CD4-positive, alpha-beta memory T cell (primary cell): ENCODE measurements at regions not wholly inside any gene's neighbourhood (a gene's known extent, or its start where the extent isn't known, plus 50 kb on each side); places are given as distances from the start of the nearest gene placed in this dataset.

Source experiments
- CTCF ChIA-PET: fragments of 350-600 bp; sonication (Branson Sonifier 250); formaldehyde crosslinking; loops from one replicate; lab custom pipeline; 2021; ENCODE audit warnings: inconsistent platforms; ENCODE audit not compliant: partially characterized antibody; lab: Charles Lee
- POLR2A ChIA-PET: fragments of 350-600 bp; sonication (Branson Sonifier 250); formaldehyde crosslinking; loops from one replicate; lab custom pipeline; 2021; ENCODE audit not compliant: partially characterized antibody; lab: Charles Lee
- DNase-seq, 5 donors: peaks; one replicate each; pipeline versions ENCODE4 v3.0.0 to v3.0.0-alpha.2; 2020 to 2022; ENCODE audit warnings: mixed read lengths in 1 of 5
- H3K27ac ChIP-seq: one replicate; pipeline ENCODE4 v1.7.0; 2013; ENCODE audit warnings: low read depth, low read length
- H3K27me3 ChIP-seq: 2 replicates; pipeline ENCODE4 v1.7.0; 2013; ENCODE audit warnings: mild to moderate bottlenecking, low read length, moderate library complexity; ENCODE audit not compliant: insufficient read depth
- H3K36me3 ChIP-seq: 2 replicates; pipeline ENCODE4 v1.7.0; 2013; ENCODE audit warnings: mild to moderate bottlenecking, low read length, moderate library complexity; ENCODE audit not compliant: insufficient read depth
- H3K4me1 ChIP-seq: 2 replicates; pipeline ENCODE4 v1.7.0; 2013; ENCODE audit warnings: mild to moderate bottlenecking, low read length, moderate library complexity; ENCODE audit not compliant: insufficient read depth
- H3K4me3 ChIP-seq, 2 donors: one replicate each; pipeline ENCODE4 v1.7.0; 2013; ENCODE audit warnings: low read length in 2 of 2, mild to moderate bottlenecking in 1 of 2
- H3K9me3 ChIP-seq, 2 donors: one replicate each; pipeline ENCODE4 v1.7.0; 2013; ENCODE audit warnings: low read length in 2 of 2, control low read depth in 1 of 2; ENCODE audit not compliant: control insufficient read depth in 1 of 2
- H3K27ac Mint-ChIP-seq, 7 donors: one replicate each; pipeline ENCODE4 v1.8.0; 2020 to 2021; ENCODE audit warnings: mixed read lengths in 7 of 7, mild to moderate bottlenecking in 6 of 7, inconsistent platforms in 3 of 7, moderate library complexity in 3 of 7
- H3K27me3 Mint-ChIP-seq, 2 donors: one replicate each; pipeline ENCODE4 v1.8.0; 2020 to 2021; ENCODE audit warnings: mixed read lengths in 2 of 2
- H3K36me3 Mint-ChIP-seq, 2 donors: one replicate each; pipeline ENCODE4 v1.8.0; 2020 to 2021; ENCODE audit warnings: mixed read lengths in 2 of 2, inconsistent platforms in 1 of 2, mild to moderate bottlenecking in 1 of 2
- H3K4me1 Mint-ChIP-seq, 4 donors: one replicate each; pipeline ENCODE4 v1.8.0; 2020 to 2021; ENCODE audit warnings: mixed read lengths in 4 of 4, mild to moderate bottlenecking in 1 of 4
- H3K4me3 Mint-ChIP-seq, 8 donors: one replicate each; pipeline ENCODE4 v1.8.0; 2020 to 2021; ENCODE audit warnings: mixed read lengths in 8 of 8, mild to moderate bottlenecking in 7 of 8, moderate library complexity in 6 of 8, inconsistent platforms in 3 of 8
- H3K9me3 Mint-ChIP-seq, 8 donors: one replicate each; pipeline ENCODE4 v1.8.0; 2020 to 2021; ENCODE audit warnings: mixed read lengths in 8 of 8, mild to moderate bottlenecking in 5 of 8, inconsistent platforms in 3 of 8, moderate library complexity in 1 of 8
- intact Hi-C: fragments of 100-400 bp; cut with micrococcal nuclease; formaldehyde crosslinking; loops from one replicate; pipeline ENCODE4 v1.15.1; 2023

- POLR2A ChIA-PET, result no interaction called here
- H3K9me3 Mint-ChIP-seq, result no peaks in the 10 kb centered on the region
- no peaks in the 10 kb centered on the region for H3K4me1 Mint-ChIP-seq
- no peaks in the 10 kb centered on the region for H3K36me3 ChIP-seq
- H3K4me1 ChIP-seq, result no peaks in the 10 kb centered on the region
- no peaks in the 10 kb centered on the region for H3K27me3 ChIP-seq
- H3K4me3 Mint-ChIP-seq, result no peak overlapping the region
- no peak overlapping the region for H3K27ac ChIP-seq
- DNase-seq, result no peak
- H3K9me3 ChIP-seq, result no peaks in the 10 kb centered on the region
- no peaks in the 10 kb centered on the region for H3K36me3 Mint-ChIP-seq
- CTCF ChIA-PET, result no interaction called here
- no peak overlapping the region for H3K4me3 ChIP-seq
- peaks cover 0 to 3% of the 10 kb centered on the region in 2 donors for H3K27me3 Mint-ChIP-seq
- intact Hi-C loops, result no loop called here
- H3K27ac Mint-ChIP-seq, result no peak overlapping the region
These were observed 313.7 kb upstream of the ATP10A start for GRCh38 chr15:26176831-26177230.

GRCh38 chr15:26171266-26171665, 308.1 kb upstream of the ATP10A start:
- H3K27me3 ChIP-seq, result no peaks in the 10 kb centered on the region
- peaks cover 0 to 3% of the 10 kb centered on the region in 2 donors for H3K27me3 Mint-ChIP-seq
- no peaks in the 10 kb centered on the region for H3K36me3 Mint-ChIP-seq
- ChIA-PET POLR2A (no interaction called here), CTCF (no interaction called here)
- DNase-seq, result no peak
- H3K36me3 ChIP-seq, result no peaks in the 10 kb centered on the region
- no peak overlapping the region for H3K27ac ChIP-seq
- no peaks in the 10 kb centered on the region for H3K9me3 Mint-ChIP-seq
- no peaks in the 10 kb centered on the region for H3K4me1 ChIP-seq
- peaks cover 0 to 4% (median 0%) of the 10 kb centered on the region in 4 donors for H3K4me1 Mint-ChIP-seq
- no peak overlapping the region for H3K4me3 Mint-ChIP-seq
- H3K4me3 ChIP-seq, result no peak overlapping the region
- intact Hi-C loops, result no loop called here
- no peaks in the 10 kb centered on the region for H3K9me3 ChIP-seq
- H3K27ac Mint-ChIP-seq, result no peak overlapping the region

GRCh38 chr15:26166429-26166828, 303.3 kb upstream of the ATP10A start:
- CTCF ChIA-PET, result no interaction called here
- Mint-ChIP-seq H3K9me3 (peaks cover 0 to 2% (median 0%) of the 10 kb centered on the region in 8 donors), H3K27me3 (peaks cover 2 to 11% of the 10 kb centered on the region in 2 donors), H3K27ac (no peak overlapping the region), H3K4me3 (peak overlapping the region in 1 of 8 donors; percentile 14), H3K36me3 (no peaks in the 10 kb centered on the region), H3K4me1 (peaks cover 0 to 4% (median under 1%) of the 10 kb centered on the region in 4 donors)
- H3K4me1 ChIP-seq, result no peaks in the 10 kb centered on the region
- DNase-seq, result no peak
- intact Hi-C loops, result no loop called here
- H3K9me3 ChIP-seq, result no peaks in the 10 kb centered on the region
- no peak overlapping the region for H3K27ac ChIP-seq
- no peaks in the 10 kb centered on the region for H3K27me3 ChIP-seq
- H3K36me3 ChIP-seq, result no peaks in the 10 kb centered on the region
- no peak overlapping the region for H3K4me3 ChIP-seq
- POLR2A ChIA-PET, result no interaction called here

- CTCF ChIA-PET, result no interaction called here
- no peak for DNase-seq
- H3K27ac ChIP-seq, result no peak overlapping the region
- H3K4me3 ChIP-seq, result no peak overlapping the region
- H3K4me1 ChIP-seq, result no peaks in the 10 kb centered on the region
- Mint-ChIP-seq H3K36me3 (no peaks in the 10 kb centered on the region), H3K4me3 (no peak overlapping the region), H3K9me3 (peaks cover 0 to 4% (median under 1%) of the 10 kb centered on the region in 8 donors), H3K27ac (no peak overlapping the region), H3K27me3 (peaks cover 6 to 10% of the 10 kb centered on the region in 2 donors), H3K4me1 (peaks cover 0 to 4% (median under 1%) of the 10 kb centered on the region in 4 donors)
- no peaks in the 10 kb centered on the region for H3K36me3 ChIP-seq
- no peaks in the 10 kb centered on the region for H3K27me3 ChIP-seq
- H3K9me3 ChIP-seq, result no peaks in the 10 kb centered on the region
- POLR2A ChIA-PET, result no interaction called here
- intact Hi-C loops, result no loop called here
These were observed 302.4 kb upstream of the ATP10A start for GRCh38 chr15:26165546-26165945.

GRCh38 chr15:26160343-26160742, 297.2 kb upstream of the ATP10A start:
- Mint-ChIP-seq H3K9me3 (peaks cover 0 to 4% (median under 1%) of the 10 kb centered on the region in 8 donors), H3K4me3 (no peak overlapping the region), H3K4me1 (no peaks in the 10 kb centered on the region), H3K27me3 (peaks cover 11 to 15% of the 10 kb centered on the region in 2 donors), H3K27ac (no peak overlapping the region), H3K36me3 (no peaks in the 10 kb centered on the region)
- no peaks in the 10 kb centered on the region for H3K36me3 ChIP-seq
- no peaks in the 10 kb centered on the region for H3K9me3 ChIP-seq
- CTCF ChIA-PET, result no interaction called here
- H3K27me3 ChIP-seq, result no peaks in the 10 kb centered on the region
- POLR2A ChIA-PET, result no interaction called here
- intact Hi-C loops, result no loop called here
- no peak for DNase-seq
- no peak overlapping the region for H3K4me3 ChIP-seq
- H3K4me1 ChIP-seq, result no peaks in the 10 kb centered on the region
- H3K27ac ChIP-seq, result no peak overlapping the region

- ChIA-PET CTCF (no interaction called here), POLR2A (no interaction called here)
- H3K4me1 Mint-ChIP-seq, result no peaks in the 10 kb centered on the region
- H3K27me3 ChIP-seq, result no peaks in the 10 kb centered on the region
- peaks cover 5 to 16% (median 9%) of the 10 kb centered on the region in 8 donors for H3K9me3 Mint-ChIP-seq
- no peaks in the 10 kb centered on the region for H3K4me1 ChIP-seq
- H3K36me3 Mint-ChIP-seq, result no peaks in the 10 kb centered on the region
- no peaks in the 10 kb centered on the region for H3K36me3 ChIP-seq
- no peaks in the 10 kb centered on the region for H3K9me3 ChIP-seq
- H3K4me3 ChIP-seq, result no peak overlapping the region
- no peak for DNase-seq
- no peak overlapping the region for H3K27ac Mint-ChIP-seq
- peaks cover 12 to 17% of the 10 kb centered on the region in 2 donors for H3K27me3 Mint-ChIP-seq
- no peak overlapping the region for H3K4me3 Mint-ChIP-seq
- H3K27ac ChIP-seq, result no peak overlapping the region
- intact Hi-C loops, result no loop called here
These were observed 295.0 kb upstream of the ATP10A start for GRCh38 chr15:26158176-26158575.

- no peak for DNase-seq
- no peak overlapping the region for H3K4me3 ChIP-seq
- CTCF ChIA-PET, result interaction anchor here (1.1 kb wide), 1 partner anchor 648 kb away, joined by 3 read pairs; no protein-coding TSS in a partner anchor
- peaks cover 12 to 17% of the 10 kb centered on the region in 2 donors for H3K27me3 Mint-ChIP-seq
- H3K4me1 ChIP-seq, result no peaks in the 10 kb centered on the region
- no peaks in the 10 kb centered on the region for H3K36me3 Mint-ChIP-seq
- H3K27ac ChIP-seq, result no peak overlapping the region
- H3K9me3 ChIP-seq, result no peaks in the 10 kb centered on the region
- POLR2A ChIA-PET, result no interaction called here
- peaks cover 5 to 20% (median 12%) of the 10 kb centered on the region in 8 donors for H3K9me3 Mint-ChIP-seq
- H3K36me3 ChIP-seq, result no peaks in the 10 kb centered on the region
- H3K27ac Mint-ChIP-seq, result no peak overlapping the region
- intact Hi-C loops, result no loop called here
- H3K4me3 Mint-ChIP-seq, result no peak overlapping the region
- no peaks in the 10 kb centered on the region for H3K4me1 Mint-ChIP-seq
- H3K27me3 ChIP-seq, result no peaks in the 10 kb centered on the region
These were observed 294.0 kb upstream of the ATP10A start for GRCh38 chr15:26157081-26157480.

GRCh38 chr15:26156051-26156450, 292.9 kb upstream of the ATP10A start:
- Mint-ChIP-seq H3K27me3 (peaks cover 9 to 15% of the 10 kb centered on the region in 2 donors), H3K4me1 (no peaks in the 10 kb centered on the region), H3K36me3 (no peaks in the 10 kb centered on the region), H3K4me3 (no peak overlapping the region), H3K27ac (no peak overlapping the region), H3K9me3 (peaks cover 5 to 15% (median 12%) of the 10 kb centered on the region in 8 donors)
- H3K9me3 ChIP-seq, result no peaks in the 10 kb centered on the region
- H3K4me1 ChIP-seq, result no peaks in the 10 kb centered on the region
- POLR2A ChIA-PET, result no interaction called here
- intact Hi-C loops, result no loop called here
- DNase-seq, result no peak
- H3K4me3 ChIP-seq, result no peak overlapping the region
- H3K27ac ChIP-seq, result no peak overlapping the region
- H3K36me3 ChIP-seq, result no peaks in the 10 kb centered on the region
- CTCF ChIA-PET, result no interaction called here
- no peaks in the 10 kb centered on the region for H3K27me3 ChIP-seq
